HG03103 (cell line): ENCODE measurements at regions not wholly inside any gene's neighbourhood (a gene's known extent, or its start where the extent isn't known, plus 50 kb on each side); places are given as distances from the start of the nearest gene placed in this dataset.
"Not testable (repeated sequence)": the region's sequence is repeated elsewhere in the genome, so short reads cannot be mapped to it uniquely, and the experiment has no call there.

ENCODE experiments used
- ATAC-seq: cut with Tn5 transposase; IDR thresholded peaks from one replicate; pipeline ENCODE4 v1.9.1; 2021; ENCODE audit warnings: low read depth; ENCODE audit not compliant: unreplicated experiment

DNA sequence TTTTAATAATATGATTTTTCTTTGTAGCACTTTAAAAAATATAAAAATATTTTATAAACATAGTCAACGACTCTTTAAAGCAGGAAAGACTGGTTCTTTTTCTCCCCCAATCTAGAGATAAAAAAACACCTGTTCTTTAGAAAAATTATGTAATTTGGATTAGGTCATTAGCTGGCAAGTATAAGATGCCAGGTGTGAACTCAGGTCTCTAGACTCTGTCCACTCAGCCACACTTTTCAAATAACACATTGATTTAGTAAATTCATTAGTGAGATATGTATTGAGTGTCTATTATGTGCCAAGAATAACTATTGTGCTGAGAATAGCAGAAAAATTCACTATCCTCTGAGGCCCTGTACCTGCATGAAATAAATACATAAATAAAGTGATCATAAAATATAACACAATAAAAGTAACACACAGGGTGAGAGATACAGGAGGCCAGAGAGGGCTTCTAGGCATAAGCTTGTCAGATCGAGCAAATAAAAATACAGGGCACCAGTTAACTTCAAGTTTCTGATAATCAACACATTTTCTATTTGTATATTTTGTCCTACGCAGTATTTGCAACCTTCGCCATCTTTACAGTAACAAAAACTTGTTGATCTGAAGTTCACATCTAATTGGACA lies 867.1 kb upstream of the GBE1 start:
- no peak for ATAC-seq

- no peak for ATAC-seq
These were observed 866.3 kb upstream of the GBE1 start for GRCh38 chr3:82627733-82628132.

- ATAC-seq: not testable (repeated sequence)
These were observed 859.3 kb upstream of the GBE1 start for GRCh38 chr3:82620744-82621143.

- no peak for ATAC-seq
These were observed 857.1 kb upstream of the GBE1 start for GRCh38 chr3:82618594-82618993.

GRCh38 chr3:82610236-82610635 lies 848.8 kb upstream of the GBE1 start:
- no peak for ATAC-seq

DNA sequence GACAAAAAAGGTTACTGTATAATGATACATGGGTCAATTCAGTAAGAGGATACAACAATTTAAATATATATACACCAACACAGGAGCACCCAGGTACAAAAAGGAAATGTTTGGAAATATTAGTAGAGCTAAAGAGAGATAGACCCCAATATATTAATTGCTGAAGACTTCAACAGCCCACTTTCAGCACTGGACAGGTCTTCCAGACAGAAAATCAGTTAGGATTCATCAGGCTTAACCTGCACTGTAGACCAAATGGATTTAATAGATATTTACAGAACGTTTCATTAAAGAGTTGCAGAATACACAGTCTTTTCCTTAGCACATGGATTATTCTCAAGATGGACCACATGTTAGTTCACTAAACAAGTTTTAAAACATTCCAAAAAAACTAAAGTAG lies 845.9 kb upstream of the GBE1 start:
- ATAC-seq: no peak

- ATAC-seq: no peak
These were observed 835.4 kb upstream of the GBE1 start for GRCh38 chr3:82596805-82597204.

GRCh38 chr3:82595530-82595929 lies 834.1 kb upstream of the GBE1 start:
- ATAC-seq: no peak

- no peak for ATAC-seq
These were observed 825.7 kb upstream of the GBE1 start for GRCh38 chr3:82587174-82587573.

GRCh38 chr3:82586414-82586813 lies 825.0 kb upstream of the GBE1 start:
- ATAC-seq: no peak

- ATAC-seq: not testable (repeated sequence)
These were observed 824.6 kb upstream of the GBE1 start for GRCh38 chr3:82586002-82586401.

- not testable (repeated sequence) for ATAC-seq
These were observed 824.1 kb upstream of the GBE1 start for GRCh38 chr3:82585591-82585990.

- ATAC-seq: not testable (repeated sequence)
These were observed 823.4 kb upstream of the GBE1 start for GRCh38 chr3:82584861-82585260.

GRCh38 chr3:82584415-82584814 lies 823.0 kb upstream of the GBE1 start:
- not testable (repeated sequence) for ATAC-seq

- ATAC-seq: no peak
These were observed 819.9 kb upstream of the GBE1 start for GRCh38 chr3:82581350-82581749.

- ATAC-seq: no peak
These were observed 811.3 kb upstream of the GBE1 start for GRCh38 chr3:82572721-82573120.

DNA sequence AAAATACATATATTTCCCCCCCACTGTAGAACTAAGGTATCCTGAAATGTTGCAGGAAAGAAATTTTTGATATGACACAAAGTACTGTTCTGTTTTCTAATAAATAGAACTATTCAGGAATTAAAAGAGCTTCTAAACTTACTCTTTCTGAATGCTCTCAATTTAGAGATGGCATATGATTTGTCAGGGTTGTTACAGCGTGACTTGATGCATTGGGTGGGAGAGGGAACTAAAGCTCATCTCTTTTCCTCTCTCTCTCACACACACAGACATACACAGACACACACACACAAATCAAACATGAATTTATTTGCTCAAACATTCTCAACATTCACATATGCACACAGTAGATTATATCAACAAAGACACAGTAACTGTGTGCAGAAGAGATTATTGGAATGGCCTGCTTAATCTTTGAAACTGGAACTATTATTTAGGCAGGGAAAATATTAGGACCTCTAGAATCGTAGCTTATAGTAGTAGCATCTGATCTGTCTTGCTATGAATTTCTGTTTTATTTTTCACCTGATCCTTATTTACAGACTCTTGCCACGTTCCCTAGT lies 807.4 kb upstream of the GBE1 start:
- ATAC-seq: no peak

GRCh38 chr3:82567029-82567600 lies 805.7 kb upstream of the GBE1 start:
- no peak for ATAC-seq

DNA sequence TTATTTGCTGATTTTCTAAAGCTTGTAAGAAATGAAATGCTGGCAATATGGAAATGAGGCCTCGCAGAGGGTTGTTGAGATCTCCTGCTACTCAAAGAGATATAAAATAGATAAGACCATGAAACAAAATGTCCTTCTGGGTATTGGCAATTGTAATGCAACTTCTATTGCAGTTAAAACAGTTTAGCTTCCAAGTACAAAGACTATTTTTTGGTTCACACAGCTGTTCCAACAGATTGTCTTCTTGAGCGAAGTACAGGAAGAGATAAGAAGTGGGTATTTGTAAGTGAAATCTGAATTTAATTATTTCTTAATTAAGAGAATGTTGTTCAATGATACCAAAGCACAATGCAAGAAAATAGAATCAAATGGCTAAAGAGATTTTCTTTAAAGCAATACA lies 801.5 kb upstream of the GBE1 start:
- ATAC-seq: no peak

DNA sequence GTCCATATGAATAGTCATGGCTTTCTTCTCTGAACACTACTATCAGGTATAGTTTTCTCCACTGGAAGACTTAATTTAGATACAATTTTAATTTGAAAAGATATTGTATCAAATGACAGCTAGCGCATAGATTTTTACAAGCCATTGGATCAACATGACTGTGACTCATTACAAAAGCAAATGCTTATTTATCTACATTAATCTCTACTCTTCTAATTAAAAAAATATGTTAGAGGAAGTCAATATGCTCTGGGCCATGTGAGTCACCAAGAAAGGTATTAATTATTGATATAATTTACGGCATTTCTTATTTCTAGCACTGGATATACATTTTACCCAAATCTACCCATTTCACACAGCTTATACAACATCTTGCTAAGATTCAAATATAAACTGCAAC lies 800.3 kb upstream of the GBE1 start:
- ATAC-seq: no peak

- no peak for ATAC-seq
These were observed 796.6 kb upstream of the GBE1 start for GRCh38 chr3:82558081-82558480.

GRCh38 chr3:82556113-82556512 lies 794.7 kb upstream of the GBE1 start:
- ATAC-seq: no peak
